ENCODE measurements at regions not wholly inside any gene's neighbourhood (a gene's known extent, or its start where the extent isn't known, plus 50 kb on each side); places are given as distances from the start of the nearest gene placed in this dataset.

- Histone ChIP-seq H3K4me1 (no peaks in the 10 kb centered on the region), H3K4me2 (no peak overlapping the region), H3K27ac (no peak overlapping the region), H3K4me3 (no peak overlapping the region), H3K9me3 (no peaks in the 10 kb centered on the region)
- FAIRE-seq (no peak), ATAC-seq (no peak), DNase-seq (ENCODE audit: low read depth in 1 of 2, low spot score in 1 of 2) (no peak)
- CTCF ChIA-PET: interaction anchor here (1.2 to 1.6 kb wide), 2 partner anchors 8 to 144 kb away, joined by 3 read pairs; no protein-coding TSS in a partner anchor
- WGBS (ENCODE audit: missing lambda C conversion rate): 72% methylated on average over 10 of the region's 10 CpGs
- POLR2A ChIA-PET: no interaction called here
- TF ChIP-seq, protein P1, sequence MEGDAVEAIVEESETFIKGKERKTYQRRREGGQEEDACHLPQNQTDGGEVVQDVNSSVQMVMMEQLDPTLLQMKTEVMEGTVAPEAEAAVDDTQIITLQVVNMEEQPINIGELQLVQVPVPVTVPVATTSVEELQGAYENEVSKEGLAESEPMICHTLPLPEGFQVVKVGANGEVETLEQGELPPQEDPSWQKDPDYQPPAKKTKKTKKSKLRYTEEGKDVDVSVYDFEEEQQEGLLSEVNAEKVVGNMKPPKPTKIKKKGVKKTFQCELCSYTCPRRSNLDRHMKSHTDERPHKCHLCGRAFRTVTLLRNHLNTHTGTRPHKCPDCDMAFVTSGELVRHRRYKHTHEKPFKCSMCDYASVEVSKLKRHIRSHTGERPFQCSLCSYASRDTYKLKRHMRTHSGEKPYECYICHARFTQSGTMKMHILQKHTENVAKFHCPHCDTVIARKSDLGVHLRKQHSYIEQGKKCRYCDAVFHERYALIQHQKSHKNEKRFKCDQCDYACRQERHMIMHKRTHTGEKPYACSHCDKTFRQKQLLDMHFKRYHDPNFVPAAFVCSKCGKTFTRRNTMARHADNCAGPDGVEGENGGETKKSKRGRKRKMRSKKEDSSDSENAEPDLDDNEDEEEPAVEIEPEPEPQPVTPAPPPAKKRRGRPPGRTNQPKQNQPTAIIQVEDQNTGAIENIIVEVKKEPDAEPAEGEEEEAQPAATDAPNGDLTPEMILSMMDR (IDR thresholded peaks at IDR 0.05): no peak
- no peak for TF ChIP-seq ZFP36 (IDR thresholded peaks at IDR 0.05; ENCODE audit: borderline replicate concordance, partially characterized antibody)
- TF ChIP-seq TFCP2L1 (CRISPR knock-in tag; IDR thresholded peaks at IDR 0.05): no peak
- TF ChIP-seq CHD2 (IDR thresholded peaks at IDR 0.05; ENCODE audit: low read length, partially characterized antibody): no peak
- TF ChIP-seq MAZ (IDR thresholded peaks at IDR 0.05; ENCODE audit: borderline replicate concordance, low read depth, low read length): no peak
Observed at GRCh38 chr2:15795426-15795825, 144.9 kb upstream of the MYCN start.

- no peak for FAIRE-seq
- H3K4me2 ChIP-seq: no peak overlapping the region
- no peak overlapping the region for H3K4me3 ChIP-seq
- no peak for DNase-seq (ENCODE audit: low read depth in 1 of 2, low spot score in 1 of 2)
- WGBS (ENCODE audit: missing lambda C conversion rate): 54% methylated on average over 9 of the region's 9 CpGs
- H3K9me3 ChIP-seq: no peaks in the 10 kb centered on the region
- ATAC-seq: no peak
- ChIA-PET POLR2A (no interaction called here), CTCF (interaction anchor here (0.6 to 1.4 kb wide), 5 partner anchors 13 to 143 kb away, joined by 3 to 4 read pairs (median 3); no protein-coding TSS in a partner anchor)
- TF ChIP-seq PBX3 (IDR thresholded peaks at IDR 0.05) (no peak), CHD4 (IDR thresholded peaks at IDR 0.05; ENCODE audit: borderline replicate concordance) (no peak), RFX5 (IDR thresholded peaks at IDR 0.05) (no peak), TFCP2L1 (CRISPR knock-in tag; IDR thresholded peaks at IDR 0.05) (no peak), GATA3 (IDR thresholded peaks at IDR 0.05; ENCODE audit: borderline replicate concordance) (no peak), CHD2 (IDR thresholded peaks at IDR 0.05; ENCODE audit: low read length, partially characterized antibody) (no peak), HMGXB4 (CRISPR knock-in tag; IDR thresholded peaks at IDR 0.05; ENCODE audit: borderline replicate concordance) (no peak), JUNB (IDR thresholded peaks at IDR 0.05) (no peak), FOXS1 (CRISPR knock-in tag; IDR thresholded peaks at IDR 0.05) (no peak), NFE2L2 (conservative IDR thresholded peaks at IDR 0.05; ENCODE audit: low read length) (no peak), HOXB13 (CRISPR knock-in tag; IDR thresholded peaks at IDR 0.05; ENCODE audit: low read depth) (no peak), NR3C1 (IDR thresholded peaks at IDR 0.05) (no peak), MAX (IDR thresholded peaks at IDR 0.05) (no peak), PHF8 (IDR thresholded peaks at IDR 0.05; ENCODE audit: borderline replicate concordance, low read depth) (no peak)
- H3K27ac ChIP-seq: no peak overlapping the region
- no peaks in the 10 kb centered on the region for H3K4me1 ChIP-seq
Observed at GRCh38 chr2:15796167-15796942, 144.0 kb upstream of the MYCN start.

All from A549 (cell line).